K562 (cell line): ENCODE measurements at regions not wholly inside any gene's neighbourhood (a gene's known extent, or its start where the extent isn't known, plus 50 kb on each side); places are given as distances from the start of the nearest gene placed in this dataset.

Experiments
- ATAC-seq: fragments of 200-7000 bp; cut with Tn5 transposase; 3 replicates; pipeline ENCODE4 v1.9.1; 2020; ENCODE audit warnings: moderate library complexity
- BruUV-seq: library from RNA; stranded (reverse); fragments of 400-500 nt; replicated peaks from 2 replicates; lab custom pipeline; 2021; lab: Mats Ljungman, UMichigan
- CTCF ChIA-PET: fragments of 300-600 bp; formaldehyde crosslinking; extraction: SDS; loops from one replicate; lab custom pipeline; 2021; ENCODE audit warnings: low intra/inter-chr PET ratio; lab: Yijun Ruan, JAX
- POLR2A ChIA-PET: fragments of 300-600, 350-650 bp; sonication (Branson Sonifier 250); formaldehyde crosslinking; extraction: SDS; loops from one replicate; lab custom pipeline; 2021; ENCODE audit warnings: antibody characterized with exemption, inconsistent platforms; lab: Yijun Ruan, JAX
- DNase-seq, 4 experiments: peaks; one replicate each; pipeline versions ENCODE4 v3.0.0 to v3.0.0-alpha.2; 2011 to 2018; ENCODE audit warnings: low spot score in 3 of 4, mixed read lengths in 3 of 4; ENCODE audit errors: extremely low read depth in 1 of 4
- FAIRE-seq: peaks from 2 replicates; lab custom pipeline; 2011; peaks lifted over from hg19 to GRCh38; lab: Jason Lieb, UNC
- H2AFZ ChIP-seq: 2 replicates; pipeline ENCODE4 v1.6.0; 2011; ENCODE audit warnings: low read depth, low read length, control low read depth, inconsistent platforms
- H3K27ac ChIP-seq: fragments of 200-600 bp; 3 replicates; pipeline ENCODE4 v1.8.0; 2011; ENCODE audit warnings: low read depth, mild to moderate bottlenecking, control low read depth, inconsistent platforms, low read length, moderate library complexity, mixed read lengths; ENCODE audit errors: extremely low read depth
- H3K27me3 ChIP-seq, 2 experiments: fragments of 300-600 bp in 1 of 2; 2 replicates in 1 of 2; 3 replicates in 1 of 2; pipeline versions ENCODE4 v1.6.0 to v1.8.0; 2011; ENCODE audit warnings: inconsistent platforms in 2 of 2, low read length in 2 of 2, mild to moderate bottlenecking in 1 of 2, mixed read lengths in 1 of 2, moderate library complexity in 1 of 2; ENCODE audit not compliant: control insufficient read depth in 2 of 2, insufficient read depth in 2 of 2
- H3K36me3 ChIP-seq: fragments of 300-600 bp; 3 replicates; pipeline ENCODE4 v1.8.0; 2011; ENCODE audit warnings: mild to moderate bottlenecking, low read length, inconsistent platforms; ENCODE audit not compliant: control insufficient read depth, insufficient read depth
- H3K4me1 ChIP-seq, 2 experiments: fragments of 200-600 bp in 1 of 2; replicated peaks in 1 of 2; 2 replicates in 1 of 2; 3 replicates in 1 of 2; pipeline versions ENCODE4 v1.5.1 to v1.8.0; 2011; ENCODE audit warnings: inconsistent platforms in 2 of 2, low read length in 2 of 2, mild to moderate bottlenecking in 1 of 2, mixed read lengths in 1 of 2, moderate library complexity in 1 of 2; ENCODE audit not compliant: control insufficient read depth in 2 of 2, insufficient read depth in 2 of 2
- H3K4me2 ChIP-seq: 2 replicates; pipeline ENCODE4 v1.6.1; 2011; ENCODE audit warnings: low read length, control low read depth, inconsistent platforms, mixed read lengths; ENCODE audit not compliant: insufficient read depth
- H3K4me3 ChIP-seq: fragments of 200-600 bp; sonication (generic), shearing (Covaris generic); 2 replicates; pipeline ENCODE4 v1.5.1; 2016; ENCODE audit warnings: control low read depth, inconsistent platforms
- H3K79me2 ChIP-seq: fragments of 200-600 bp; 3 replicates; pipeline ENCODE4 v1.8.0; 2011; ENCODE audit warnings: low read length, inconsistent platforms; ENCODE audit not compliant: control insufficient read depth, insufficient read depth
- H3K9ac ChIP-seq, 2 experiments: 2 replicates each; pipeline versions ENCODE4 v1.6.0 to v1.6.1; 2011; ENCODE audit warnings: low read depth in 2 of 2, low read length in 2 of 2, control low read depth in 1 of 2, inconsistent platforms in 1 of 2, mild to moderate bottlenecking in 1 of 2, mixed read lengths in 1 of 2; ENCODE audit not compliant: insufficient read depth in 1 of 2
- H3K9me1 ChIP-seq: one replicate; pipeline ENCODE4 v1.6.0; 2011; ENCODE audit warnings: inconsistent platforms, mild to moderate bottlenecking, low read length, moderate library complexity; ENCODE audit not compliant: control insufficient read depth, insufficient read depth
- H3K9me3 ChIP-seq: replicated peaks from 2 replicates; pipeline ENCODE4 v1.5.1; 2011; ENCODE audit warnings: low read depth, low read length, inconsistent platforms; ENCODE audit not compliant: control insufficient read depth, insufficient read depth
- H4K20me1 ChIP-seq: replicated peaks from 2 replicates; pipeline ENCODE4 v1.6.1; 2011; ENCODE audit warnings: low read length, inconsistent platforms, mixed read lengths; ENCODE audit not compliant: control insufficient read depth, insufficient read depth
- HDAC8 ChIP-seq: fragments of 450-650 bp; IDR thresholded peaks from 2 replicates; pipeline ENCODE4 v1.6.1; 2016; ENCODE audit warnings: mild to moderate bottlenecking, missing genetic modification characterization, moderate library complexity, missing compliant biosample characterization
- HNRNPLL ChIP-seq: fragments of 200-400 bp; formaldehyde crosslinking; IDR thresholded peaks from 2 replicates; pipeline ENCODE4 v1.6.1; 2017; ENCODE audit warnings: low read length, low read depth, mild to moderate bottlenecking; ENCODE audit not compliant: poor library complexity, severe bottlenecking
- KAT7 ChIP-seq: sonication (generic); formaldehyde crosslinking; IDR thresholded peaks from 2 replicates; pipeline ENCODE4 v1.8.0; 2022; ENCODE audit warnings: missing genetic modification reagents, mild to moderate bottlenecking, borderline replicate concordance
- MLLT1 ChIP-seq, 2 experiments: fragments of 450-650 bp; IDR thresholded peaks; 2 replicates each; pipeline ENCODE4 v1.6.1; 2016
- NFYB ChIP-seq: IDR thresholded peaks from 2 replicates; pipeline ENCODE4 v1.6.1; 2011; ENCODE audit warnings: mild to moderate bottlenecking, moderate library complexity; ENCODE audit not compliant: insufficient read length; ENCODE audit errors: extremely low read depth
- POLR2B ChIP-seq: fragments of 450-650 bp; IDR thresholded peaks from 2 replicates; pipeline ENCODE4 v1.6.1; 2018; ENCODE audit warnings: low read depth; ENCODE audit not compliant: partially characterized antibody
- ZBTB11 ChIP-seq, 3 experiments: fragments of 200-800 bp in 1 of 3; fragments of 250-450 bp in 1 of 3; fragments of 450-650 bp in 1 of 3; sonication (Bioruptor Pico) in 1 of 3; sonication (Bioruptor generic) in 1 of 3; formaldehyde crosslinking in 1 of 3; IDR thresholded peaks; 2 replicates each; pipeline versions ENCODE4 v1.6.1 to v1.8.0; 2016 to 2022; ENCODE audit warnings: mild to moderate bottlenecking in 2 of 3, missing genetic modification characterization in 2 of 3, missing compliant biosample characterization in 1 of 3, moderate library complexity in 1 of 3
- ZNF318 ChIP-seq, 2 experiments: fragments of 450-650 bp; IDR thresholded peaks; 2 replicates each; pipeline ENCODE4 v1.6.1; 2016; ENCODE audit warnings: mild to moderate bottlenecking in 2 of 2, borderline replicate concordance in 1 of 2, low read depth in 1 of 2, moderate library complexity in 1 of 2
- WGBS: fragments of 100-300 bp; shearing (Covaris generic); methylation state at CpG from one replicate; pipeline ENCODE4 v1.1.6; 2016; ENCODE audit warnings: low coverage, mixed read lengths; ENCODE audit not compliant: insufficient coverage; ENCODE audit errors: missing lambda C conversion rate; 5-methylcytosine and 5-hydroxymethylcytosine counted together
- in situ Hi-C: fragments of 300-500 bp; cut with MboI; formaldehyde crosslinking; loops from 4 replicates; pipeline ENCODE4 v1.15.0; 2018; ENCODE audit warnings: inconsistent platforms, mixed read lengths
- intact Hi-C: fragments of 100-400 bp; cut with micrococcal nuclease; formaldehyde crosslinking; loops from 2 replicates; pipeline ENCODE4 v1.14.2; 2022

GRCh38 chr5:40240111-40240510 is 439.6 kb upstream of the PTGER4 start:
- DNase-seq, result no peak
- Histone ChIP-seq H3K36me3 (no peaks in the 10 kb centered on the region), H4K20me1 (no peaks in the 10 kb centered on the region), H3K27me3 (no peaks in the 10 kb centered on the region), H3K4me3 (no peak overlapping the region), H3K9me1 (no peaks in the 10 kb centered on the region), H3K4me2 (no peak overlapping the region), H3K79me2 (no peaks in the 10 kb centered on the region), H3K4me1 (no peaks in the 10 kb centered on the region), H3K9ac (no peak overlapping the region), H3K9me3 (no peaks in the 10 kb centered on the region; the same call in 1 of the 2 replicates), H2AFZ (no peak overlapping the region), H3K27ac (no peak overlapping the region)
- no peak for FAIRE-seq
- ChIA-PET POLR2A (no interaction called here), CTCF (no interaction called here)
- BruUV-seq, result no TSS peak
- in situ Hi-C loops (no loop called here), intact Hi-C loops (no loop called here)
- no peak for ATAC-seq
- 0% methylated on average over 1 of the region's 1 CpG for WGBS
- TF ChIP-seq ZNF318 (IDR thresholded peaks at IDR 0.05; ENCODE audit: borderline replicate concordance in 1 of 2, low read depth in 1 of 2) (no peak), ZBTB11 (CRISPR knock-in tag; IDR thresholded peaks at IDR 0.05) (no peak), MLLT1 (IDR thresholded peaks at IDR 0.05) (no peak), KAT7 (CRISPR knock-in tag) (no peak), HDAC8 (no peak), POLR2B (no peak), NFYB (no peak), HNRNPLL (no peak)
